OCI-LY3 (cell line): ENCODE measurements at regions not wholly inside any gene's neighbourhood (a gene's known extent, or its start where the extent isn't known, plus 50 kb on each side); places are given as distances from the start of the nearest gene placed in this dataset.

Source experiments
- EZH2phosphoT487 ChIP-seq: fragments of 200-600 bp; shearing (Covaris generic); IDR thresholded peaks from 2 replicates; pipeline ENCODE4 v1.6.1; 2018; ENCODE audit warnings: antibody characterized with exemption, mixed run types, low read depth
- TF ChIP-seq, protein P1 (sequence below): fragments of 200-600, 300-600 bp; sonication (generic); IDR thresholded peaks from 2 replicates; pipeline ENCODE4 v1.5.1; 2014; ENCODE audit warnings: antibody characterized with exemption, low read length, low read depth

- TF ChIP-seq, protein P1, sequence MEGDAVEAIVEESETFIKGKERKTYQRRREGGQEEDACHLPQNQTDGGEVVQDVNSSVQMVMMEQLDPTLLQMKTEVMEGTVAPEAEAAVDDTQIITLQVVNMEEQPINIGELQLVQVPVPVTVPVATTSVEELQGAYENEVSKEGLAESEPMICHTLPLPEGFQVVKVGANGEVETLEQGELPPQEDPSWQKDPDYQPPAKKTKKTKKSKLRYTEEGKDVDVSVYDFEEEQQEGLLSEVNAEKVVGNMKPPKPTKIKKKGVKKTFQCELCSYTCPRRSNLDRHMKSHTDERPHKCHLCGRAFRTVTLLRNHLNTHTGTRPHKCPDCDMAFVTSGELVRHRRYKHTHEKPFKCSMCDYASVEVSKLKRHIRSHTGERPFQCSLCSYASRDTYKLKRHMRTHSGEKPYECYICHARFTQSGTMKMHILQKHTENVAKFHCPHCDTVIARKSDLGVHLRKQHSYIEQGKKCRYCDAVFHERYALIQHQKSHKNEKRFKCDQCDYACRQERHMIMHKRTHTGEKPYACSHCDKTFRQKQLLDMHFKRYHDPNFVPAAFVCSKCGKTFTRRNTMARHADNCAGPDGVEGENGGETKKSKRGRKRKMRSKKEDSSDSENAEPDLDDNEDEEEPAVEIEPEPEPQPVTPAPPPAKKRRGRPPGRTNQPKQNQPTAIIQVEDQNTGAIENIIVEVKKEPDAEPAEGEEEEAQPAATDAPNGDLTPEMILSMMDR, result no peak
- TF ChIP-seq EZH2phosphoT487, result no peak
Observed at GRCh38 chr16:80488167-80488566, 52.6 kb upstream of the DYNLRB2 start.
